ENCODE measurements at regions not wholly inside any gene's neighbourhood (a gene's known extent, or its start where the extent isn't known, plus 50 kb on each side); places are given as distances from the start of the nearest gene placed in this dataset.

GRCh38 chr2:125634662-125635061 is 1021.3 kb upstream of the GYPC start:
- no peak for TF ChIP-seq CTCF (IDR thresholded peaks at IDR 0.05)
- no peak for TF ChIP-seq POLR2A (IDR thresholded peaks at IDR 0.05)

All from lower leg skin (tissue), 3 donors.